IPS-20b (cell line): ENCODE measurements at regions not wholly inside any gene's neighbourhood (a gene's known extent, or its start where the extent isn't known, plus 50 kb on each side); places are given as distances from the start of the nearest gene placed in this dataset.

Source experiments
- H3K27ac ChIP-seq: one replicate; pipeline ENCODE4 v1.5.1; 2013; ENCODE audit warnings: low read length
- H3K27me3 ChIP-seq: 2 replicates; pipeline ENCODE4 v1.6.1; 2013; ENCODE audit warnings: mild to moderate bottlenecking, low read length, inconsistent platforms; ENCODE audit not compliant: insufficient read depth
- H3K36me3 ChIP-seq: 2 replicates; pipeline ENCODE4 v1.6.1; 2013; ENCODE audit warnings: low read depth, mild to moderate bottlenecking, inconsistent platforms, low read length, moderate library complexity; ENCODE audit not compliant: insufficient read depth
- H3K4me1 ChIP-seq: 2 replicates; pipeline ENCODE4 v1.6.1; 2013; ENCODE audit warnings: mild to moderate bottlenecking, control low read depth, inconsistent platforms, low read length, moderate library complexity; ENCODE audit not compliant: insufficient read depth
- H3K4me3 ChIP-seq: 2 replicates; pipeline ENCODE4 v1.5.1; 2013; ENCODE audit warnings: mild to moderate bottlenecking, low read length, inconsistent platforms
- H3K9ac ChIP-seq: 2 replicates; pipeline ENCODE4 v1.6.1; 2013; ENCODE audit warnings: low read depth, mild to moderate bottlenecking, inconsistent platforms, low read length, moderate library complexity
- H3K9me3 ChIP-seq: 2 replicates; pipeline ENCODE4 v1.6.1; 2013; ENCODE audit warnings: mild to moderate bottlenecking, low read depth, low read length, inconsistent platforms; ENCODE audit not compliant: insufficient read depth

DNA sequence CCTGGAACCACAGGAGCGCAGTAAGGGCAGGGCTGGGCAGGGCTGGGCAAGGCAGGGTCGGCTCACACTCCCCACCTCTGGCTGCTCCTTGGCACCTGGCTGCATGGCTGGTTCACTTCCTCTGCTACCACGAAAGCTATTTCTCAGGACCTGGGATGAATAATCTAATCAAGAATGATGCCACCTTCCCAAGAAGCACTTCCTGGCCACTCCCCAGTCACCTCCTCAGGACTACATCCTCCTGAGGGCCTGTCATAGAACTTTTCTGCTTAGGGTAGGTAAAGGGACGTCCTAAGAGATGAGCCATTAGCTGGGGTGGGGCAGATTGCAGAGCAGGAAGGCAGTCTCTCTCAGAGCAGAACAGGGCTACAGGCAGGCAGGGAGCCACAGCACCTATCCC is 288.2 kb upstream of the MAP3K1 start:
- Histone ChIP-seq H3K4me1 (no peaks in the 10 kb centered on the region), H3K4me3 (no peak overlapping the region), H3K9ac (no peak overlapping the region), H3K9me3 (no peaks in the 10 kb centered on the region), H3K27ac (no peak overlapping the region), H3K36me3 (no peaks in the 10 kb centered on the region), H3K27me3 (no peaks in the 10 kb centered on the region)

DNA sequence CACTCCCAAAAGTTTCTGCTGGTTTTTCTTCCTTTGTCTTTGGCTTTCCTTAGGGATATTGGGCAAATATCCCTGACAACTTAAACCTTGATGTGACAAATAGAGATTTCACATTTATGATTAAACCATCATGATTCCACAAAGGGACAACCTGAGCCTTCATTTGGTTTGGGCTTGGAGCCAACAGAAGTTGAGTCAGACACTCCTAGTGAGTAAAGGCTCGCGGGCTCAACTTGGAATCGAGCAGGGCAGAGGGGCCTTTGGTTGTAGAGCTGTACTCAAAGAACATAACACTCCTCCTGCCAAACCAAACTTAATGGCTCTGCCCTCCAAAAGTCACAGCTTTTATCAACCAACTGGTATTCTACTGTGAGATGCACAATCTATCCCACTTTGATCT is 290.2 kb upstream of the MAP3K1 start:
- no peaks in the 10 kb centered on the region for H3K36me3 ChIP-seq
- H3K9ac ChIP-seq, result no peak overlapping the region
- no peak overlapping the region for H3K27ac ChIP-seq
- no peaks in the 10 kb centered on the region for H3K9me3 ChIP-seq
- no peaks in the 10 kb centered on the region for H3K27me3 ChIP-seq
- no peaks in the 10 kb centered on the region for H3K4me1 ChIP-seq
- H3K4me3 ChIP-seq, result no peak overlapping the region

DNA sequence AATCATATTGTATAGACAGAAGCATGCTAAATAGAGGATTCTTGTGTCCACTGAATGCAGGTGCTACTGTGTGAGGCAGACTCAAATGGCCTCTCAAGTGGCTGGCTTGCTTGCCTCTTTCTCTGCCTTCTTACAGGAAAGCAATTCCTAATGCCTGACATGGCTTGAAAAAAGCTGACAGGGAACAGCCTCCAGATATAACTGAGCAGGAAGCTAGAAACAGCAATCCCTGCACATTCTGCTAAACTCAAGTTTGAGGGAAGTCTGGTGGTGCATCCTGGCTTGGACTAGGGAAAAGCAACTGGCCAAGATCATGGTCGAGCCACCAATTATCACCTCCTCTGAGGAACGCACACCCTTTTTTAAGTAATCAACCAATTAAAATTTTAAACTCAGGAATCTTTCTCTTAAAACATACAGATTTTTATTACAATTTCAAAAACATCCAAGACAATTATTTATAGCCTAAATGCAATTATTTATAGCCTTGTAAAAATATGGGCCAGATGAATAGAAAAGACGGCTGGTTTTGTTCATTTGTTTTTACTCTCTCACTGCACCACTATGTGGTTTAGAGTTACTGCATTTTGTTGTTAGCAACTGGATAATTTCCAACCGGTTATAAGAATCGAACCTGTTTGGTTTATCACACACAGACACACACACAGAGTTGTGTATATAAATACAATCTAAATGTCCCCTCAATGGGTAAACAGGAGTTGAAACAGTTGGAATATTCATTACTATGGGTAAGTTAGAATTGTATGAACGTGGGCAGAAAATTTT is 290.9 kb upstream of the ANKRD55 start:
- Histone ChIP-seq H3K9me3 (no peaks in the 10 kb centered on the region), H3K9ac (no peak overlapping the region), H3K4me1 (no peaks in the 10 kb centered on the region), H3K27ac (no peak overlapping the region), H3K27me3 (no peaks in the 10 kb centered on the region; the same call in 1 of the 2 replicates), H3K4me3 (no peak overlapping the region), H3K36me3 (no peaks in the 10 kb centered on the region)

DNA sequence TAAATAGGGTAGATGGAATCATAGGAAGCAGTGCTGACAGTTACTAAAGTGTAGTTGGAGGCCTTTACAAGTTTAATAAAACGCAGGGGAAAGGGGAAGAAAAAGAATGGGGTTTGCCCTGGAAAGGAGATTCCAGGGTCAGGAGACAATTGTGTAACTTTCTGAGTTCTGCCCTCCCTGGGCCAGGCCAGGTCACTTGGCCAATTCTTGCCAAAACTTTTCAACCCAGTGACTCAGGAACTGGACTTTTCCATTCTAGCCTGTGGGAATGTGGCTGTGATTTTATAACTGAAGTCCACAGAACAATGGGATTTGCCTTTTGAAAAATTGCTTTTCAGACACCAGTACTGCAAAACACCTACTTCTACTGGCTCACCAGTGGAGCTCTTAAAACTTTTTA is 289.8 kb upstream of the ANKRD55 start:
- H3K36me3 ChIP-seq, result no peaks in the 10 kb centered on the region
- no peaks in the 10 kb centered on the region for H3K4me1 ChIP-seq
- H3K27ac ChIP-seq, result no peak overlapping the region

DNA sequence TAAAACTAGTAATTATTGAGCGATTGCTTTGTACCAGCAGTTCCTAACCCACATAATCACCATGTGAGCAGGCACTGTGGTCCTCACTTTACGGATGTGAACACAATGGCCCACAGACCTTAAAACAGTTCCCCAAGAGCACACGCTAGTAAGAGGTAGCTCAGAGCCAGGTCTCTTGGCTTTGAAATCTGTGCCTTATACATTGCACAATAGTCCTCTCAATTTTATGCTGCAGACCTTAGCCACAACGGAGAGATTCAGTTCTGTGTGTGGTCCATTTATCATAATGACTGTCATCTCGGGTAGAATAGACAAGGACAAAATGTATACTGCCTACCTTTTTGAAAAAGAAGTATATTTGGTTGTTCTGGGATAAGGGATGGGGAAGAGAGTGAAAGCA is 289.0 kb upstream of the ANKRD55 start:
- Histone ChIP-seq H3K27ac (no peak overlapping the region), H3K9me3 (no peaks in the 10 kb centered on the region)

More for the DNA sequence above, 289.8 kb upstream of the ANKRD55 start:
- Histone ChIP-seq H3K9me3 (no peaks in the 10 kb centered on the region), H3K9ac (no peak overlapping the region), H3K27me3 (no peaks in the 10 kb centered on the region; the same call in 1 of the 2 replicates), H3K4me3 (no peak overlapping the region)

DNA sequence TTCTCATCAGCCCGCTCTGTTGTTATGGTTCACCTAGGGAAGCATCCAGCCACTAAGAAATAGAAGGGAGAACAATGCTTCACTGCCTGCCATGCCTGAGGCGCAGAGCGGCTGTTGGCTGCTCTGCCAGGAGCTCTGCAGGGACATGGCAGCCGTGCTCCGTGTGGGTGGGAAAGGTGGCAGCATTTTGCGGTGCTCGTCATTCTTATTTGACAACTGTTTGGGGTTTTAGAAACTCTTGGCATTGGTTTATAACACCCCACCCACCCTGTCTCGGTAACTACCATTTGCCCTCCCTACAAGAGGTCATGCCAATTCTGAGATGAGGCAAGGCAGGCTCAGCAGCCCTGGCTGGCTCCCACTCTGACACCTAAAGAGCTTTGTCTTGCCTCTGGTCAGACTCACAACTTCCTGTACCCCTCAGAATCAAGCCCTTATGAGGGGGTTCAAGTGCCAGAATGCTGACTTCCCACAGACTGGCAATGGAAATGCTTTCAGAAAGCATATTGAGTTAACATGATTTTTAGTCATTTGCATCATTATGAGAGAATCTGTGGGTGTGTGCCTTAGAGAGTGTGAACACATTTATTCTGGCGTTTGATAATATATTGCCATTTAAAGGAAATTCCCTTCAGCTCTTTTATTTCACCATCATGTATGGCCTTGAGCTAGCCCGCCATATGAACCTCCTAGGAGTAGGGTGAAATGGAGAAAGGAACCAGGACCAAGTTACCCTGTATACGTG is 288.0 kb upstream of the ANKRD55 start:
- H3K36me3 ChIP-seq, result no peaks in the 10 kb centered on the region
- H3K9ac ChIP-seq, result no peak overlapping the region

More for the DNA sequence above, 289.0 kb upstream of the ANKRD55 start:
- H3K4me1 ChIP-seq, result no peaks in the 10 kb centered on the region
- H3K4me3 ChIP-seq, result no peak overlapping the region
- no peaks in the 10 kb centered on the region for H3K36me3 ChIP-seq
- no peaks in the 10 kb centered on the region; the same call in 1 of the 2 replicates for H3K27me3 ChIP-seq
- H3K9ac ChIP-seq, result no peak overlapping the region

DNA sequence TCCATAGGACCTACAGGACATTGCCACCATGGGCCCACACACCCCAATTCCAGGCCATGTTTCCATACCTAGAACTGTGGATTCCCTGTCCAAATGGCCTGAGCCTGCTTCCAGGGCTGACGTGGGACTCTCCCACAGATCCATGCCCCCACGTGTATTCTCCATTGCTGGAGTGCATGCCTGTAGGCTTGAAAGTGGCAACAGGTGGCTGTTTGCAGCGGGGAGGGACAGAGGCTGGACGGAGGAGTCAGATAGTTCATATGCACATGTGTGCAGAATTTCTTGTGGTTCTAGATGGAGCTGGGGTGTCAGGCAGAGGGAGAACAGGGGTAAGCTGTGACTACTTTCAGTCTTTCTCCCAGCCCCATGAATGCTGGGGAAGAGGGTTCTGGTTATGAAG is 285.7 kb upstream of the ANKRD55 start:
- no peak overlapping the region for H3K4me3 ChIP-seq

More for the DNA sequence above, 288.0 kb upstream of the ANKRD55 start:
- H3K4me1 ChIP-seq, result no peaks in the 10 kb centered on the region
- no peak overlapping the region for H3K4me3 ChIP-seq
- H3K9me3 ChIP-seq, result no peaks in the 10 kb centered on the region
- no peaks in the 10 kb centered on the region; the same call in 1 of the 2 replicates for H3K27me3 ChIP-seq
- H3K27ac ChIP-seq, result no peak overlapping the region

DNA sequence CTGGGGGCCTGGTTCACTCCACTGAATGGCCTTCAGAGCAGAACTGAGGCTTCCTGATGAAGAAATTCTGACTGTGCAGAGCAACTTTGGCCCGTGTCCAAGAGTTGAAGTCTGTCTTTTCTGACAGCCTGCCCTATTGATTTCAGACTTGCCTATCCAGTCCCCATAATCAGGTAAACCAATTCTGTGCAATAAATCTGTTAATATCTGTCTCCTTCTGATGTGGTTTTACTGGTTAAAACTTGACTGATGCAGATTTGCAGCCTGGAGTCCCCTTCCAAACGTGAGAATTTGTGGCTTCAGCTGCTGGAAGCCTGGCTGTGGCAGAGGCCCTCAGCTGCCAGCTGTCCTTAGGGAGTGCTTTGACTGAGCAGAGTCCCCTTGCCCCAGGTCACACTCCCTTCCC is 283.9 kb upstream of the ANKRD55 start:
- Histone ChIP-seq H3K36me3 (no peaks in the 10 kb centered on the region), H3K27ac (no peak overlapping the region)

More for the DNA sequence above, 285.7 kb upstream of the ANKRD55 start:
- no peaks in the 10 kb centered on the region for H3K4me1 ChIP-seq
- H3K9ac ChIP-seq, result no peak overlapping the region
- H3K36me3 ChIP-seq, result no peaks in the 10 kb centered on the region
- H3K27ac ChIP-seq, result no peak overlapping the region
- H3K27me3 ChIP-seq, result no peaks in the 10 kb centered on the region; the same call in 1 of the 2 replicates
- H3K9me3 ChIP-seq, result no peaks in the 10 kb centered on the region

DNA sequence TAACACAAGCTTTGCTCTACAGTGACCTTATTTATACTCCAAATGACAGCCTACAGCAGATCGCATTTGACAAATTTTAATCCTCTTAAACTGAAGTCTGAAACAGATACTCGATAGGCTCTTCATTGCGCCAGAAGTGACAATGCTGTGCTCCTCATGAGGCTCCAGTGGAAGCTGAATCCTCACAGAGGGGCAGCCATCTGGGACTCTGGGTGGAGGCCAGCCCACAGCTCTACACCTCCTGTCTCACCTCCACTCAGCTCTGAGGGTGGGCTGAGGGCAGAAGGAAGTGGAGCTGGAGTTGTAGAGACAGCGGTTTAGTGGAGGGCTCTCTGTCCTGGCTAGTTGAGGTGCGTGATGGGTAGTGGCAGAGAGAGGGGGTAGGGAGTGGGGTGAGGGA is 283.3 kb upstream of the ANKRD55 start:
- Histone ChIP-seq H3K9me3 (no peaks in the 10 kb centered on the region), H3K27me3 (no peaks in the 10 kb centered on the region; the same call in 1 of the 2 replicates), H3K27ac (no peak overlapping the region), H3K4me3 (no peak overlapping the region), H3K9ac (no peak overlapping the region), H3K4me1 (no peaks in the 10 kb centered on the region), H3K36me3 (no peaks in the 10 kb centered on the region)

More for the DNA sequence above, 283.9 kb upstream of the ANKRD55 start:
- no peak overlapping the region for H3K4me3 ChIP-seq
- H3K9me3 ChIP-seq, result no peaks in the 10 kb centered on the region
- no peaks in the 10 kb centered on the region; the same call in 1 of the 2 replicates for H3K27me3 ChIP-seq
- H3K4me1 ChIP-seq, result no peaks in the 10 kb centered on the region
- no peak overlapping the region for H3K9ac ChIP-seq

DNA sequence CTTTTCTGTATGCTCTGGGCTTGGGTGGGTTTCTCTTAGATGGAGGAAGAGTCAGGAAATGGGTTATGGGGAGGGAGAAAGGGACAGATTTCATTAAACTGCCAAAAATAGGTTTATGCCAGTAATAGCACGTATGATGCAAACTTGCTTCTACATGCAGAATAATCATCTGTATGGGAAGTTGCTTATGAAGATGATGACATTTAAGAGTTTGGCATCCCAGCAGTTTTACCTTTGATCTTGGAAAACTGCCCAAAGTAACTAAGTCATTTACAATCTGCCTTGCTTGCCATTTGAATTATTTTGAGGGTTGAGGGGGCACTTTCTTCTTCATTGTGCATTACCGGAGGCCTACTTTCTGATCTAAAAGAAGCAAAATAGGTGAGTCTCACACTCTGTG is 282.9 kb upstream of the ANKRD55 start:
- H3K9me3 ChIP-seq, result no peaks in the 10 kb centered on the region
- H3K27me3 ChIP-seq, result no peaks in the 10 kb centered on the region; the same call in 1 of the 2 replicates
- H3K9ac ChIP-seq, result no peak overlapping the region
- no peaks in the 10 kb centered on the region for H3K4me1 ChIP-seq
- H3K4me3 ChIP-seq, result no peak overlapping the region
- no peak overlapping the region for H3K27ac ChIP-seq
- H3K36me3 ChIP-seq, result no peaks in the 10 kb centered on the region

DNA sequence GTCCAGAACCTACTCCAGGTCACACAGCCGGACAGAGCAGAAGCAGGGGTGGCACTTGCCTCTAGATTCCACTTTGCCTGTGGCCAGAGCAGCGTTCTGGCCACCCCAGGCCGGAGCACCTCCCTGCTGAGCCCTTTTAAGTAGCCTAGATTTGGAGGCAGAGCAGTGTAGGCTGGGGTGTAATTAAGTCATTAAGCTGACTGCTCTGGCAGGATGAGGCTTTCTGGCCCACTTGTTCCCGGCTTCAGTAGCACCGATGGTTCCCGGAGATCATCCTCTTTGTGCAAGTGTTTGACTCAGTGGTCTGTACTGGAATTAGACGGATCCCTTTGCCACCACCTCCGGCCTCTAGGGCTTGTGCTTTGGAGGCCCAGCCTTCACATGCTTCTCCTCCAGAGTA is 281.9 kb upstream of the ANKRD55 start:
- Histone ChIP-seq H3K9ac (no peak overlapping the region), H3K36me3 (no peaks in the 10 kb centered on the region), H3K4me1 (no peaks in the 10 kb centered on the region; the same call in 1 of the 2 replicates), H3K4me3 (no peak overlapping the region), H3K27ac (no peak overlapping the region), H3K9me3 (no peaks in the 10 kb centered on the region), H3K27me3 (no peaks in the 10 kb centered on the region; the same call in 1 of the 2 replicates)

DNA sequence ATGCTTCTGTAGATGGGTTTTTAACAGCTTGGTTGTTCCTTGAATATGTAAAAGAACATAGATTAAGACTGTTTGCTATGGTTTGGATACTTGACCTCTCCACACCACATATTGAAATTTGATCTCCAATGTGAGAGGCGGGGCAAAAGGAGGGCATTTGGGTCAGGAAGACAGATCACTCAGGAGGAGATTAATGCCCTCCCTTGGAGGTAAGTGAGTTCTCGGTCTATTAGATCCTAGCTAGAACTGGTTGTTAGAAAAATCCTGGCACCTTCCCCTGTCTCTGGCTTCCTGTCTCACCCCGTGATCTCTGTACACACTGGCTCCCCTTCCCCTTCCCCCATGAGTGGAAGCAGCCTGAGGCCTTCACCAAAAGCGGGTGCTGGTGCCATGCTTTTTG is 281.1 kb upstream of the ANKRD55 start:
- H3K27ac ChIP-seq, result no peak overlapping the region
- no peaks in the 10 kb centered on the region for H3K9me3 ChIP-seq
- no peak overlapping the region for H3K9ac ChIP-seq
- peaks cover 6% of the 10 kb centered on the region; the same call in 1 of the 2 replicates for H3K4me1 ChIP-seq
- no peaks in the 10 kb centered on the region for H3K36me3 ChIP-seq
- no peak overlapping the region for H3K4me3 ChIP-seq
- no peaks in the 10 kb centered on the region for H3K27me3 ChIP-seq
